Upper lobe of right lung (tissue), 1 donor: ENCODE measurements at regions not wholly inside any gene's neighbourhood (a gene's known extent, or its start where the extent isn't known, plus 50 kb on each side); places are given as distances from the start of the nearest gene placed in this dataset.

Source experiments
- ATAC-seq: fragments of 200-7000 bp; cut with Tn5 transposase; one replicate; pipeline ENCODE4 v1.9.1; 2020; ENCODE audit warnings: mild to moderate bottlenecking, moderate library complexity
- DNase-seq: peaks from one replicate; pipeline ENCODE4 v3.0.0-alpha.2; 2020
- H3K27ac ChIP-seq: fragments of 200-600 bp; one replicate; pipeline ENCODE4 v1.8.0; 2022
- H3K27me3 ChIP-seq: fragments of 200-600 bp; one replicate; pipeline ENCODE4 v1.8.0; 2022; ENCODE audit warnings: mild to moderate bottlenecking
- H3K36me3 ChIP-seq: fragments of 200-600 bp; one replicate; pipeline ENCODE4 v1.8.0; 2022
- H3K4me1 ChIP-seq: fragments of 200-600 bp; one replicate; pipeline ENCODE4 v1.8.0; 2022
- H3K4me3 ChIP-seq: fragments of 200-600 bp; one replicate; pipeline ENCODE4 v1.8.0; 2022; ENCODE audit warnings: mild to moderate bottlenecking
- H3K9me3 ChIP-seq: fragments of 200-600 bp; one replicate; pipeline ENCODE4 v1.8.0; 2022
- CTCF ChIP-seq: fragments of 200-600 bp; IDR thresholded peaks from one replicate; pipeline ENCODE4 v1.8.0; 2022; ENCODE audit warnings: antibody characterized with exemption
- intact Hi-C: fragments of 100-400 bp; cut with DNase I; formaldehyde crosslinking; loops from one replicate; pipeline ENCODE4 v1.11.0; 2022
- donor health status: DM: no; HTN: yes; CAD: no; lungs with severe emphysema.

- H3K36me3 ChIP-seq, result no peaks in the 10 kb centered on the region
- H3K9me3 ChIP-seq, result no peaks in the 10 kb centered on the region
- no peaks in the 10 kb centered on the region for H3K27me3 ChIP-seq
- ATAC-seq, result no peak
- no peak for DNase-seq
- no peak overlapping the region for H3K4me3 ChIP-seq
- no peak for TF ChIP-seq CTCF
- H3K4me1 ChIP-seq, result no peaks in the 10 kb centered on the region
- intact Hi-C loops, result loop anchor here (10.0 kb wide), 1 partner anchor 139 kb away; the partner anchor contains the start of gene ZC3H12C
- no peak overlapping the region for H3K27ac ChIP-seq
Observed at GRCh38 chr11:109956124-109956793, 136.9 kb upstream of the ZC3H12C start.

- ATAC-seq (no peak), DNase-seq (no peak)
- H3K4me3 ChIP-seq, result no peak overlapping the region
- TF ChIP-seq CTCF, result no peak
- H3K4me1 ChIP-seq, result no peaks in the 10 kb centered on the region
- H3K36me3 ChIP-seq, result no peaks in the 10 kb centered on the region
- no peak overlapping the region for H3K27ac ChIP-seq
- H3K9me3 ChIP-seq, result no peaks in the 10 kb centered on the region
- no peaks in the 10 kb centered on the region for H3K27me3 ChIP-seq
- intact Hi-C loops, result loop anchor here (10.0 kb wide), 1 partner anchor 138 kb away; the partner anchor contains the start of gene ZC3H12C
Observed at GRCh38 chr11:109957000-109957399, 136.2 kb upstream of the ZC3H12C start.

GRCh38 chr11:109957601-109958000 is 135.6 kb upstream of the ZC3H12C start:
- DNase-seq, result no peak
- TF ChIP-seq CTCF, result no peak
- H3K4me1 ChIP-seq, result no peaks in the 10 kb centered on the region
- H3K36me3 ChIP-seq, result no peaks in the 10 kb centered on the region
- no peaks in the 10 kb centered on the region for H3K9me3 ChIP-seq
- intact Hi-C loops, result loop anchor here (10.0 kb wide), 1 partner anchor 137 kb away; the partner anchor contains the start of gene ZC3H12C
- ATAC-seq, result no peak
- H3K27ac ChIP-seq, result no peak overlapping the region
- H3K27me3 ChIP-seq, result no peaks in the 10 kb centered on the region
- H3K4me3 ChIP-seq, result no peak overlapping the region

GRCh38 chr11:109958131-109958820 is 134.9 kb upstream of the ZC3H12C start:
- H3K27me3 ChIP-seq, result no peaks in the 10 kb centered on the region
- no peak for TF ChIP-seq CTCF
- intact Hi-C loops, result loop anchor here (10.0 kb wide), 1 partner anchor 137 kb away; the partner anchor contains the start of gene ZC3H12C
- H3K9me3 ChIP-seq, result no peaks in the 10 kb centered on the region
- no peak overlapping the region for H3K27ac ChIP-seq
- H3K4me1 ChIP-seq, result no peaks in the 10 kb centered on the region
- DNase-seq, result no peak
- no peaks in the 10 kb centered on the region for H3K36me3 ChIP-seq
- no peak for ATAC-seq
- no peak overlapping the region for H3K4me3 ChIP-seq

- no peak overlapping the region for H3K27ac ChIP-seq
- no peaks in the 10 kb centered on the region for H3K4me1 ChIP-seq
- H3K9me3 ChIP-seq, result no peaks in the 10 kb centered on the region
- ATAC-seq (no peak), DNase-seq (no peak)
- no peaks in the 10 kb centered on the region for H3K36me3 ChIP-seq
- TF ChIP-seq CTCF, result no peak
- H3K27me3 ChIP-seq, result no peaks in the 10 kb centered on the region
- no peak overlapping the region for H3K4me3 ChIP-seq
- intact Hi-C loops, result loop anchor here (10.0 kb wide), 1 partner anchor 136 kb away; the partner anchor contains the start of gene ZC3H12C
Observed at GRCh38 chr11:109958821-109959166, 134.4 kb upstream of the ZC3H12C start.
